Transverse colon (tissue), 3 donors: ENCODE measurements at regions not wholly inside any gene's neighbourhood (a gene's known extent, or its start where the extent isn't known, plus 50 kb on each side); places are given as distances from the start of the nearest gene placed in this dataset.

Experiments
- CTCF ChIP-seq, 5 experiments: fragments of 200-600 bp in 3 of 5; fragments of 450-650 bp in 2 of 5; sonication (generic) in 3 of 5; IDR thresholded peaks; 1 replicate in 2 of 5; 2 replicates in 3 of 5; pipeline ENCODE4 v1.5.1; 2016 to 2017; ENCODE audit warnings: antibody characterized with exemption in 5 of 5, inconsistent platforms in 3 of 5, mild to moderate bottlenecking in 2 of 5, moderate library complexity in 1 of 5
- EP300 ChIP-seq: sonication (generic); formaldehyde crosslinking; IDR thresholded peaks from one replicate; pipeline ENCODE4 v1.6.1; 2017; ENCODE audit warnings: antibody characterized with exemption, low read depth
- POLR2A ChIP-seq: fragments of 450-650 bp; IDR thresholded peaks from one replicate; pipeline ENCODE4 v1.6.1; 2016; ENCODE audit warnings: antibody characterized with exemption, mild to moderate bottlenecking, moderate library complexity

GRCh38 chr17:13162361-13162760 is 144.5 kb upstream of the ELAC2 start:
- no peak for TF ChIP-seq CTCF (IDR thresholded peaks at IDR 0.05)
- no peak for TF ChIP-seq EP300
- TF ChIP-seq POLR2A, result no peak
